H1 (cell line): ENCODE measurements at regions not wholly inside any gene's neighbourhood (a gene's known extent, or its start where the extent isn't known, plus 50 kb on each side); places are given as distances from the start of the nearest gene placed in this dataset.

Source experiments
- CBX8 ChIP-seq: fragments of 300-800, 300-1000 bp; sonication (generic); IDR thresholded peaks from 2 replicates; pipeline ENCODE4 v1.7.1; 2016; ENCODE audit warnings: low read depth, low read length, borderline replicate concordance
- CTCF ChIP-seq, 3 experiments: IDR thresholded peaks; 1 replicate in 2 of 3; 2 replicates in 1 of 3; pipeline versions ENCODE4 v1.5.1 to v1.6.1; 2011; ENCODE audit warnings: low read length in 3 of 3, mild to moderate bottlenecking in 3 of 3, inconsistent platforms in 2 of 3, low read depth in 1 of 3, moderate library complexity in 1 of 3; ENCODE audit not compliant: insufficient read depth in 1 of 3; ENCODE audit errors: control extremely low read depth in 1 of 3
- YY1 ChIP-seq: IDR thresholded peaks from 2 replicates; pipeline ENCODE4 v1.6.1; 2011; ENCODE audit warnings: low read depth, mild to moderate bottlenecking, low read length

- TF ChIP-seq CTCF (IDR thresholded peaks at IDR 0.05; ENCODE audit: control extremely low read depth in 1 of 3, insufficient read depth in 1 of 3, low read depth in 1 of 3, low read length in 3 of 3), result no peak
- no peak for TF ChIP-seq YY1
- no peak for TF ChIP-seq CBX8
Observed at GRCh38 chr2:53111004-53111403, 656.6 kb upstream of the CHAC2 start.
